IMR-90 (cell line): ENCODE measurements at regions not wholly inside any gene's neighbourhood (a gene's known extent, or its start where the extent isn't known, plus 50 kb on each side); places are given as distances from the start of the nearest gene placed in this dataset.

Experiments used
- ATAC-seq: fragments of 200-7000 bp; cut with Tn5 transposase; 2 replicates; pipeline ENCODE4 v1.9.1; 2020; ENCODE audit warnings: low read depth, mild to moderate bottlenecking, moderate library complexity
- BruUV-seq: library from RNA; stranded (reverse); fragments of 400-500 nt; replicated peaks from 2 replicates; lab custom pipeline; 2021; lab: Mats Ljungman, UMichigan
- CTCF ChIA-PET: fragments of 300-600 bp; formaldehyde crosslinking; extraction: SDS; loops from one replicate; lab custom pipeline; 2021; ENCODE audit warnings: antibody characterized with exemption; lab: Yijun Ruan, JAX
- POLR2A ChIA-PET: fragments of 300-600 bp; sonication (Branson Sonifier 250); formaldehyde crosslinking; loops from one replicate; lab custom pipeline; 2022; ENCODE audit warnings: antibody characterized with exemption; ENCODE audit not compliant: unreplicated experiment; lab: Charles Lee
- DNase-seq: peaks from one replicate; pipeline ENCODE4 v3.0.0; 2013
- H2AFZ ChIP-seq: replicated peaks from 2 replicates; pipeline ENCODE3; 2013; ENCODE audit warnings: low read length, mild to moderate bottlenecking; ENCODE audit not compliant: poor library complexity
- H2AK5ac ChIP-seq: 2 replicates; pipeline ENCODE4 v1.6.1; 2013; ENCODE audit warnings: low read depth, low read length, inconsistent platforms
- H2AK9ac ChIP-seq: replicated peaks from 2 replicates; pipeline ENCODE3; 2013; ENCODE audit warnings: mild to moderate bottlenecking, low read depth, low read length, moderate library complexity; ENCODE audit not compliant: poor library complexity
- H2BK120ac ChIP-seq: 2 replicates; pipeline ENCODE4 v1.6.1; 2013; ENCODE audit warnings: low read depth, low read length, inconsistent platforms
- H2BK15ac ChIP-seq: 3 replicates; pipeline ENCODE4 v1.6.1; 2013; ENCODE audit warnings: low read depth, low read length, inconsistent platforms
- H2BK20ac ChIP-seq: 2 replicates; pipeline ENCODE4 v1.6.1; 2013; ENCODE audit warnings: low read depth, mild to moderate bottlenecking, inconsistent platforms, low read length, moderate library complexity
- H2BK5ac ChIP-seq: 2 replicates; pipeline ENCODE4 v1.6.1; 2013; ENCODE audit warnings: mild to moderate bottlenecking, low read depth, low read length, inconsistent platforms; ENCODE audit not compliant: poor library complexity, severe bottlenecking
- H3K14ac ChIP-seq: replicated peaks from 2 replicates; pipeline ENCODE4 v1.6.1; 2013; ENCODE audit warnings: low read depth, low read length, inconsistent platforms
- H3K18ac ChIP-seq: 2 replicates; pipeline ENCODE4 v1.6.1; 2013; ENCODE audit warnings: low read depth, low read length, control low read depth
- H3K23ac ChIP-seq: 2 replicates; pipeline ENCODE4 v1.6.1; 2013; ENCODE audit warnings: low read depth, low read length, inconsistent platforms
- H3K27ac ChIP-seq: 2 replicates; pipeline ENCODE4 v1.5.1; 2013; ENCODE audit warnings: mild to moderate bottlenecking, control low read depth, low read length; ENCODE audit not compliant: insufficient read depth
- H3K27me3 ChIP-seq: 2 replicates; pipeline ENCODE4 v1.6.1; 2013; ENCODE audit warnings: low read length; ENCODE audit not compliant: control insufficient read depth, insufficient read depth
- H3K36me3 ChIP-seq: 2 replicates; pipeline ENCODE4 v1.6.1; 2013; ENCODE audit warnings: low read length, mixed read lengths; ENCODE audit not compliant: control insufficient read depth, insufficient read depth
- H3K4ac ChIP-seq: 2 replicates; pipeline ENCODE4 v1.6.1; 2013; ENCODE audit warnings: low read depth, low read length, inconsistent platforms
- H3K4me1 ChIP-seq: 2 replicates; pipeline ENCODE4 v1.6.1; 2013; ENCODE audit warnings: low read length, mixed read lengths; ENCODE audit not compliant: control insufficient read depth, insufficient read depth
- H3K4me2 ChIP-seq: 2 replicates; pipeline ENCODE4 v1.6.1; 2013; ENCODE audit warnings: low read depth, mild to moderate bottlenecking, control low read depth, low read length, moderate library complexity
- H3K4me3 ChIP-seq: 2 replicates; pipeline ENCODE4 v1.5.1; 2013; ENCODE audit warnings: low read depth, mild to moderate bottlenecking, control low read depth, low read length, moderate library complexity; ENCODE audit not compliant: insufficient read depth
- H3K56ac ChIP-seq: 2 replicates; pipeline ENCODE4 v1.6.1; 2013; ENCODE audit warnings: low read length, inconsistent platforms; ENCODE audit not compliant: insufficient read depth; ENCODE audit errors: extremely low read depth
- H3K79me1 ChIP-seq, 2 experiments: 2 replicates each; pipeline ENCODE4 v1.6.1; 2013; ENCODE audit warnings: low read length in 2 of 2, inconsistent platforms in 1 of 2, low read depth in 1 of 2
- H3K9ac ChIP-seq: 2 replicates; pipeline ENCODE4 v1.6.1; 2013; ENCODE audit warnings: low read depth, low read length, control low read depth
- H3K9me1 ChIP-seq: 2 replicates; pipeline ENCODE4 v1.6.1; 2013; ENCODE audit warnings: low read length, inconsistent platforms; ENCODE audit not compliant: insufficient read depth
- H3K9me3 ChIP-seq: 2 replicates; pipeline ENCODE4 v1.6.1; 2013; ENCODE audit warnings: low read length; ENCODE audit not compliant: control insufficient read depth, insufficient read depth
- H4K20me1 ChIP-seq: 2 replicates; pipeline ENCODE4 v1.6.1; 2013; ENCODE audit warnings: low read length, inconsistent platforms; ENCODE audit not compliant: insufficient read depth
- H4K5ac ChIP-seq: 2 replicates; pipeline ENCODE4 v1.6.1; 2013; ENCODE audit warnings: mild to moderate bottlenecking, low read depth, low read length, control low read depth
- H4K8ac ChIP-seq, 2 experiments: 2 replicates each; pipeline ENCODE4 v1.6.1; 2013; ENCODE audit warnings: low read depth in 2 of 2, low read length in 2 of 2, control low read depth in 1 of 2, inconsistent platforms in 1 of 2
- H4K91ac ChIP-seq: 2 replicates; pipeline ENCODE4 v1.6.1; 2013; ENCODE audit warnings: low read depth, low read length, inconsistent platforms; ENCODE audit not compliant: insufficient read depth
- BHLHE40 ChIP-seq: fragments of 150-350 bp; IDR thresholded peaks from 2 replicates; pipeline ENCODE4 v1.6.1; 2016; ENCODE audit warnings: mild to moderate bottlenecking, low read depth, low read length
- CEBPB ChIP-seq: IDR thresholded peaks from 2 replicates; pipeline ENCODE4 v1.6.1; 2012; ENCODE audit warnings: low read depth, low read length, improper control_type of control experiment
- CHD1 ChIP-seq: IDR thresholded peaks from 2 replicates; pipeline ENCODE4 v1.6.1; 2012; ENCODE audit warnings: low read depth, low read length, improper control_type of control experiment
- CTCF ChIP-seq: conservative IDR thresholded peaks from 2 replicates; pipeline ENCODE4 v1.5.1; 2012; ENCODE audit warnings: mild to moderate bottlenecking, low read depth, low read length, improper control_type of control experiment
- ELK1 ChIP-seq: fragments of 150-350 bp; IDR thresholded peaks from 2 replicates; pipeline ENCODE4 v1.6.1; 2016; ENCODE audit warnings: low read depth, mild to moderate bottlenecking, low read length, moderate library complexity, borderline replicate concordance
- FOS ChIP-seq: fragments of 150-350 bp; IDR thresholded peaks from 2 replicates; pipeline ENCODE4 v1.6.1; 2016; ENCODE audit warnings: low read depth, low read length
- MAFK ChIP-seq: IDR thresholded peaks from 2 replicates; pipeline ENCODE4 v1.6.1; 2012; ENCODE audit warnings: low read depth, low read length, improper control_type of control experiment
- MAZ ChIP-seq: IDR thresholded peaks from 2 replicates; pipeline ENCODE4 v1.6.1; 2012; ENCODE audit warnings: low read depth, mild to moderate bottlenecking, low read length, improper control_type of control experiment, moderate library complexity, borderline replicate concordance
- MXI1 ChIP-seq: IDR thresholded peaks from 2 replicates; pipeline ENCODE4 v1.6.1; 2012; ENCODE audit warnings: low read depth, mild to moderate bottlenecking, low read length, moderate library complexity, borderline replicate concordance
- NFE2L2 ChIP-seq: fragments of 150-350 bp; IDR thresholded peaks from 2 replicates; pipeline ENCODE4 v1.6.1; 2016; ENCODE audit warnings: low read depth, mild to moderate bottlenecking, low read length
- POLR2A ChIP-seq: IDR thresholded peaks from 2 replicates; pipeline ENCODE4 v1.6.1; 2012; ENCODE audit warnings: mild to moderate bottlenecking, low read depth, low read length
- RAD21 ChIP-seq: IDR thresholded peaks from 2 replicates; pipeline ENCODE4 v1.6.1; 2012; ENCODE audit warnings: low read length, improper control_type of control experiment
- RCOR1 ChIP-seq: IDR thresholded peaks from 2 replicates; pipeline ENCODE4 v1.6.1; 2012; ENCODE audit warnings: mild to moderate bottlenecking, low read length, improper control_type of control experiment; ENCODE audit not compliant: insufficient replicate concordance
- RFX5 ChIP-seq: IDR thresholded peaks from 2 replicates; pipeline ENCODE4 v1.8.0; 2012; ENCODE audit warnings: low read depth, mild to moderate bottlenecking, low read length, moderate library complexity
- SMC3 ChIP-seq: fragments of 150-350 bp; IDR thresholded peaks from 2 replicates; pipeline ENCODE4 v1.6.1; 2016; ENCODE audit warnings: low read depth, mild to moderate bottlenecking, antibody characterized with exemption, low read length, moderate library complexity
- USF2 ChIP-seq: fragments of 150-350 bp; IDR thresholded peaks from 2 replicates; pipeline ENCODE4 v1.6.1; 2017; ENCODE audit warnings: mild to moderate bottlenecking, antibody characterized with exemption, low read length, low read depth
- WGBS, 2 experiments: methylation state at CpG; one replicate each; pipeline versions ENCODE4 v1.1.5 to v1.1.7; 2013; ENCODE audit warnings: missing lambda C conversion rate in 2 of 2; ENCODE audit not compliant: insufficient read length in 1 of 2; ENCODE audit errors: extremely low coverage in 2 of 2; 5-methylcytosine and 5-hydroxymethylcytosine counted together
- dilution Hi-C: fragments of 300-500 bp; cut with HindIII; formaldehyde crosslinking; loops from one replicate; pipeline ENCODE4 v1.14.3; 2018; ENCODE audit warnings: low sequenced_read_pairs; ENCODE audit not compliant: unreplicated experiment
- in situ Hi-C: fragments of 300-500 bp; cut with MboI; formaldehyde crosslinking; loops from 3 replicates; pipeline ENCODE4 v1.14.3; 2019; ENCODE audit warnings: low sequenced_read_pairs, inconsistent platforms, mixed read lengths
- intact Hi-C: fragments of 100-400 bp; cut with micrococcal nuclease; formaldehyde crosslinking; loops from 2 replicates; pipeline ENCODE4 v1.10.0; 2022

GRCh38 chr11:28483072-28483867 is 375.1 kb downstream of the METTL15 start:
- Histone ChIP-seq H3K4me3 (no peak overlapping the region), H4K8ac (no peak overlapping the region), H3K9ac (no peak overlapping the region), H3K14ac (no peak overlapping the region), H3K27me3 (no peaks in the 10 kb centered on the region), H4K91ac (no peak overlapping the region), H2AK5ac (no peak overlapping the region), H3K9me1 (no peaks in the 10 kb centered on the region), H3K4me2 (no peak overlapping the region), H3K9me3 (no peaks in the 10 kb centered on the region), H3K23ac (no peak overlapping the region), H2AK9ac (no peak overlapping the region), H2BK20ac (no peak overlapping the region), H3K4ac (no peak overlapping the region), H3K4me1 (no peaks in the 10 kb centered on the region), H3K27ac (no peak overlapping the region), H2BK15ac (no peak overlapping the region), H2AFZ (no peak overlapping the region), H2BK120ac (no peak overlapping the region), H4K5ac (no peak overlapping the region), H3K79me1 (no peaks in the 10 kb centered on the region), H3K36me3 (no peaks in the 10 kb centered on the region), H2BK5ac (no peak overlapping the region), H4K20me1 (no peaks in the 10 kb centered on the region), H3K56ac (no peak overlapping the region), H3K18ac (no peak overlapping the region)
- ChIA-PET CTCF (no interaction called here), POLR2A (no interaction called here)
- intact Hi-C loops (no loop called here), in situ Hi-C loops (no loop called here), dilution Hi-C loops (no loop called here)
- TF ChIP-seq RAD21 (no peak), POLR2A (no peak), NFE2L2 (no peak), SMC3 (no peak), CTCF (no peak), MAZ (no peak), FOS (no peak), RFX5 (no peak), ELK1 (no peak), MXI1 (no peak), USF2 (no peak), BHLHE40 (no peak), CHD1 (no peak), RCOR1 (no peak), CEBPB (no peak), MAFK (no peak)
- ATAC-seq, result no peak
- DNase-seq, result no peak
- no TSS peak for BruUV-seq
- 93% methylated on average over 6 of the region's 7 CpGs; no CpG with 5 or more reads in 1 of the 2 experiments for WGBS, 2 experiments
